CD4-positive, alpha-beta T cell treated with Interleukin-6 for 4 hours (primary cell): ENCODE measurements at regions not wholly inside any gene's neighbourhood (a gene's known extent, or its start where the extent isn't known, plus 50 kb on each side); places are given as distances from the start of the nearest gene placed in this dataset.

Experiments used
- DNase-seq: peaks from one replicate; pipeline ENCODE4 v3.0.0-alpha.2; 2020; ENCODE audit warnings: mixed read lengths

DNA sequence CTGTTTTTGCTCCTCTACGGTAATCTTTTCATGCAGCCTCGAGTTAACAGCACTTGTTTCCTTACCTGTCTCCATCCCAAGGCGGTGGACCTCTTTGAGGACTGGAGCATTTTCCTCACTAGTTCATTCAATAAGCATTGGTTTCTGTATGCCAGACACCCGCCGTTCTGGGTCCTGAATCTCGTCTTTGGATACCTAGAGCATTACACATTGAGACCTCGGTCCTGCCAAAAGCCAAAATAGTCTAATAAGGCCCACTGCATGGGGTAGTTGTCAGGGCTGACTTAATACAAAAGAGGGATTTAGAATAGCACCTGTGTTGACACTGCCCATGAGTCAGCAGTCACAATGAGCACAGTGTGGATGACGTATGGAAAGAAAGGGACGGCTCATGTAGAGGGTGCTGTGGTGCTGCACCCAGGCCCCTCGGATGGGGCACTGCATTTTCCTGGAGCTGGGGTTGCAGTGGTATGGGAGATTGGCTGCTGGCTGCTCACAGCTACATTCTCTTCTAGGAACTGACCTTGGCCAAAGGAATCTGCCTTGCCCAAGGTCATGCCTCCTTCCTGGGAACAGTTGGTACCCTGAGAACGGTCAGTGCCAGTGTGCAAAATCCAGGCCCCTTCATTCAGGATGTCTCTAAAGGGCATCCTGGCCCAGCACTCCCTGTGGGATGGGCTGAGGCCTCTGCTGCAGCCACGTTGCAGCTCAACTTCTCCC, 126.9 kb upstream of the NCK2 start:
- DNase-seq, result no peak

- DNase-seq, result no peak
Measured at GRCh38 chr2:105615305-105615704, 129.4 kb upstream of the NCK2 start.

DNA sequence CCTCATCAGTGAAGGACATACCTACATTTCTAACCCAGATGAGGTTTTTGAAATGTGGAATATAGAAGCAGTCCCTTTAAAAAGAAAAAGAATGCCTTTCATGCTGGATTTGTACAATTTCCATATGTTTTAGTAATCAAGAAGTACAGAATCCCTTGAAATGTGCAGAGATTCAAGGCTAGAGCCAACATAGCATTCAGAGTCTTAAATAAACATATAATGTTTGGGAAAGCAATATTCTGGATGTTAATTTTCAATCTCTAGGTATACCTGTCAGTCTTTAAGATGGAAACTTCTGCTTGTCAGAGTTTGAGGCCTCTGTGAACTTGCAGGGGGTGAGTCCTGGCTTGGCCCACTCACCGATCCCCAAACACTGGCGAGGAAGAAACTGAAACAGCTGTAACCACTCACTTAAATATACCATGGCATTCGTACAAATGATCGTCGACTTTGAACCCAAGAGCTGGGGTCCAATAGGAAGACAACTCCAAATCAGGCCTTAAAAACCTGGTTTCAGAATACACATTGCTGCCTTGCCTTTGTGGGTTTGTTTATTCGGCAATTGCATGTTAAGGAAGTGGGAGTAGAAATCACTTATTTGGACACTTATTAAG, 132.8 kb upstream of the NCK2 start:
- DNase-seq, result no peak

GRCh38 chr2:105611333-105611637, 133.4 kb upstream of the NCK2 start:
- no peak for DNase-seq

DNA sequence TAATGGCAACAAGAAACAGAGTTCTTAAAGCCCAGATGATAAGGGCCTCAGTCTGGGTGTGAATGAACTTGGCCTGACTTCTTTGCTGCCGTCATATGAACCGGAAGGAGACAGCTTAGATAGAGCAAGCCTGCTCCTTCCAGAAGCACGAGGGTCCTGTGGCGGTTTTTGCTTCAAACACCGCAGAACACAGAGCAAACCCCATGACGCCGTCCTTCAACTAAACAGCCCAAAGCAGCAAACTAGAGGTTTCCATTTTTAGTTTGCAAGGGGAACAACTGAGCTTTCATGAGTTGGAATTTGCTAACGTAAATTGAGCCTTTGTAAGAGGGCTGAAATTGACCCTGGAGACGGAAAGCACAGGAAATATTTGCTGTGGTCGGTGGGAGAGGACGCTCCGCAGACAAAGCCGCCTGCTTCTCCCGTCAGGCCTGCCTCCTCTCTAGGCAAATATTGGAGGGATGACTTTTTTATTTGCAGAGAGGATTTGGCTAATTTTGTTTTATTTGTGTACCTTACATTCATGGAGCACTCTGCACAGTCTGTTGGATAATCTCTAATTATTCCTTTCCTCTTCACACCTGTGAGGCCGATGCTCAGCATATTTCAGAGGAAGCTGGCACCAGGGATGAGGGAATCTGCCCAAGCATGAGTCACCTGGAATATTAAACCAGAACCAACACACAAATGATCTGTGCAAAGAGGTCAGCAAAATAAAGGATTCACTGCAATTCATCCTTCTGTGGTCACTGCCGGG, 134.0 kb upstream of the NCK2 start:
- DNase-seq, result no peak

DNA sequence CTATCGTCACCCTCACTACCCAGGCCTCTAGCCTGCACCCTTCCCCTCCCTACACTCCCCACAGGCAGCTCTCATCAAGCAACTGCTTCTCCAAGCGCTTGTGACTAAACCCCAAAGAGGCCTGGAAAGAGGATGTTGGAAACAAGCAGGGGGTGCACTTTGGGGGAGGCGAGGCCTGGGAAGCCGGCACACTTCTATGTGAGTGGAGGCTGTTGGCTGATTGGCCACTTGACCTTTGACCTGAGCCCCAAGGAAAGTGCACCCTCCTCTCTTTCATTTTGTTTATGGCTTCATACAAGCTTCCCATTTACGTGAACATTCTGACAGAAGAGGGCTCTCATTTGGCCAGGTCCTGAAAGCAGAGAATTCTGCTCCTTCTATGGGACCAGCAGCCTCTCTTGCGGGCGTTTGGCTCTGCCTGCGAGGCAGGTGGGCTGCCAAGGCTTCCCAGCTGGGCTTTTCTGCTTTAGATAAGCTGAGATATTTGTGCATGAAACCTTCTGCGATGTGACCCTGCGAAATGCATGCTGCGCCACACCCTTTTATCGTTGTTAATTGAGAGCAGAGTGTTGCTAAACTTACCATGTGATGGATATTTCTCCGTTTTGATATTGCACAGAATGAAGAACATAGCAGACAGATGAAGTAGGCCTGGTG, 134.8 kb upstream of the NCK2 start:
- no peak for DNase-seq

DNA sequence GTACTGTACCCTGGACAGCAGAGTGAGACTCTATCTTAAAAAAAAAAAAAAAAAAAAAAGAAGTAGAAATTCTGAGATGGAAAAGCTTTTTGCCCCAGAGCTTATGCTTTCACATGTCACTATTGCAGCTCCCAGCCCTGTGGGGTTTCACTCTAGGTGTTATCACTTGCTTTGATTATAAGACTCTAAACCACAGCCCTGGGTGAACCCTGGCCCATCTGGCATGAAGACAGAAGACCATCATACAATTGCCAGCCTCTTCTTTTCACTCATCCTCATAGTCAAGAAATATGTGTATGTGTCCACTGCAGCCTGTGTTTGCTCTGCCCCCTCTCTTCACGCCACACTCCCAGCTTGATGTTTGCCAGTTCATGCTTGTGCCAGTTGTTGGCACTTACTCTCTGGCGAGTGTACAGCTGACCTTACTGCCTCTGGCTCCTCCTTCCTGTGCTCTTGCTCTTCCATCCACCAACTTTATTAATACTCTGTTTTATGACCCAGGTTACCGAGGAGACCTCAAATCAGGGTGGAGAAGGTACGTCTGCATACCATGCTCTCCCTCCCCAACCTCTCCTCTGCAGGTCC, 136.7 kb upstream of the NCK2 start:
- DNase-seq, result no peak

DNA sequence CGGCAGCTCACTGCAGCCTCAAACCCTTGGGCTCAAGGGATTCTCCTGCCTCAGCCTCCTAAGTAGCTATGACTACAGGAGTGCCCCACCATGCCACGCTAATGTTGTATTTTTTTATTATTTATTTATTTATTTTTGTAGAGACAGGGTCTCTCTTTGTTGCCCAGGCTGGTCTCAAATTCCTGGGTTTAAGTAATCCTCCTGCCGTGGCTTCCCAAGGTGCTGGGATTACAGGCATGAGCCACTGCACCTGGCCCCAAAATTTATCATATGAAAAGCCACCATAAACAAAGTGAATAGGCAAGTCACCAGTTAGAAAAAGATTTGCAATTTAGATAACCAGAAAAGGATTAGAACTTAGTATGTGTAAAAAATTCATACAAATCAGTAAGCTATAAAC, 138.6 kb upstream of the NCK2 start:
- DNase-seq, result no peak

- DNase-seq, result no peak
Measured at GRCh38 chr2:105604938-105605337, 139.8 kb upstream of the NCK2 start.

DNA sequence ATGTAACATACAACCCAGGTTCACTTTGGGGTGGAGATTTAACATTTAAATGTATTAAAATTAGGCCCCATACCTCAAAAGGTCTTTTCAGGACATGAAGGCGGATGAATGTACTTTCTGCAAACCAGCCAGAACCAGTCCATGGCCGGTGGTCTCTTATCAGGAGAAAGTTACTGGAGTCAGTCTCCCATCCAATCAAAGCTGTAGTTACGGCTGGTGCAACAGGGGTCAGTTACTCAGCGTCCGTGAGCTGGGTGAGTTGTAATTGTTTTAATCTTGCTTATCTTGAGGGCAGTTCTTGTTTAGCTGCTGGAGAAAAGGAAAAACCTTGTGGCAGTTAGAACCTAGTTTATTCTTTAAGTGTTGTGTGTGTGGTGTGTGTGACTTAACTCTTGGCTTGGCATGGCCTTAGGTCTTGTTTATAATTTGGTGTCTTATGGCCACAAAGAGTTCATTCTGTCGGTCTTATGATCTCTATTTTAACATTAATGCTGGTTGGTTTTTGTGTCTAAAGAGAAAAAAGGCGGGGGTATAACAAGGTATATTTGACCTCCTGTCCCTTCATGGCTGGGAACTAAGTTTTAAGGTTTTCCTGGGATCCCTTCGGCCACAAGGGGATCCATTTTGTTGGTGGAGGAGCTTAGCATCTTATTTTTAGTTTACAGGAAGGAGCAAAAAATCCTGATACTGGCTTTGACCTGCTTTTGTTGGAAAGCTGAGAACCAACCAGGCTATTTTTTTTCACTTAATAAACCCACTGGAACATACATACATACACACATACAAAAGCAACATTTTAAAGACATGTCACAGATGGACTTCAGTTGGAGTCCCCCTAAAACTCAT, 143.5 kb upstream of the NCK2 start:
- DNase-seq, result no peak

GRCh38 chr2:105600602-105600948, 144.1 kb upstream of the NCK2 start:
- DNase-seq, result no peak

DNA sequence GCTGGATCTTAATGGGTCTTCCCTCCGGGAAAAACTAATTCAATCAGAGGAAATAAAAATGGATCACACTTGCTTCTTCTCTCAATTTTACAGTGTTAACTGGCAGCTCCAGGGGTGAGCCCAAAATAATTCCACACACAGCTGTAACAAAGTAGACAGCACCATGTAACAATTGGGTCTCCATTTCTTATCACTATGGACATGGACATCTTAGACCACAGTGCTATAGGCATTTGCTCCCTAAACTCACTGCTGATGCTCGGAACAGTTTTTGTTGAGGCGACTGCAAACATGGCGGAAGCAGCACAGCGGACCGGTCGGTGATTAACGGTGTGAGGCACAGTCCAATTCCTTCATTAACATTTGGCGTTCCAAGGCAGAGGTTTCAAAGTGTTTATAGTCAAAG, 144.7 kb upstream of the NCK2 start:
- DNase-seq, result no peak

GRCh38 chr2:105598829-105599698, 145.6 kb upstream of the NCK2 start:
- DNase-seq, result no peak

- DNase-seq, result no peak
Measured at GRCh38 chr2:105597806-105598803, 146.6 kb upstream of the NCK2 start.

GRCh38 chr2:105597011-105597805, 147.5 kb upstream of the NCK2 start:
- DNase-seq, result no peak

DNA sequence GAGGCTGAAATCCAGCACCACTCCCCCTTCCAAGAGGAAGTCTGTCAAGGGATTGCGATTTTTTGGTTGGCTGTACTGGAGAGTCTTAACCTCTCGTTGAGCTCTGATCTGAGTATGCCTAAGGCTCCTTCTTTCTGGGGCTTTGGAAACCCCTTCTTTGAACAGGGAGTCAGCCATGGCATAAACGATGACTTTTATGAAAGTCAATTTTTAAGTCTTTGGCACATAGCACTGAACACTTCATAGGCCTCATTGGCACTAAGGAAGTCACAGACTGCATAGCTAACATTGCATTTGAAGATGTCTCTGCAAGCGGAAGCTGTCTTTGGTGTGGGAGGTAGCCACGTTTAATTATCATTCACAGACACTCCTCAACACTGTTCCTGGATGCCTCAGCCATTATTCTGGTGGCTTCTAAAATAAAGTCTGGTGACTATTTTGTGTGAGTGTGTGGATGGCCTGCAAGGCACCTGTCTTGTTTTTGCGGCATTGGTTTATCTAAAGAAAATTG, 148.2 kb upstream of the NCK2 start:
- DNase-seq, result no peak

GRCh38 chr2:105595536-105595935, 149.2 kb upstream of the NCK2 start:
- no peak for DNase-seq

GRCh38 chr2:105593221-105593967, 151.3 kb upstream of the NCK2 start:
- DNase-seq, result no peak
